HG03280 (cell line): ENCODE measurements at regions not wholly inside any gene's neighbourhood (a gene's known extent, or its start where the extent isn't known, plus 50 kb on each side); places are given as distances from the start of the nearest gene placed in this dataset.

Source experiments
- ATAC-seq: cut with Tn5 transposase; IDR thresholded peaks from one replicate; pipeline ENCODE4 v1.9.1; 2021; ENCODE audit warnings: mild to moderate bottlenecking, moderate library complexity; ENCODE audit not compliant: unreplicated experiment

GRCh38 chr5:63894690-63895089, 67.6 kb downstream of the HTR1A start:
- no peak for ATAC-seq

GRCh38 chr5:63878788-63879187, 83.5 kb downstream of the HTR1A start:
- no peak for ATAC-seq

DNA sequence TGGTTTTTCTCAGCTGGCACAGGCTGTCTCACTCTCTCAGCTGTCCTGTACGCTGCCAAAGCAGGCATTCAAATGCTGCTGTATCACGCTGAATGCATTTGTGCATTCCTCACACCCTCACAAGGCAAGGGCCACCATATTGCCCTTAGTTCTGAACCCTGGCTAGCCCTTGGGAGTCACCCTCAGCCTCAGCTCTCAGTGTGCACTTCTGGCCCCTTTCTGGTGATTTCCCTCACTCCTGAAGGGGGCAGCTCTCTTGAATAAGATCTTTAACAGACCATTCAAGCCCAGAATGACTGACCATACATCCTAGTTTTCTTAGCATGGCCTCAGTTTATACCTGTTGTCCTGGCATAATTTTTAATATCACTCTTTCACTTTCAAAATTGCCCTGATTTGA, 84.3 kb downstream of the HTR1A start:
- no peak for ATAC-seq

DNA sequence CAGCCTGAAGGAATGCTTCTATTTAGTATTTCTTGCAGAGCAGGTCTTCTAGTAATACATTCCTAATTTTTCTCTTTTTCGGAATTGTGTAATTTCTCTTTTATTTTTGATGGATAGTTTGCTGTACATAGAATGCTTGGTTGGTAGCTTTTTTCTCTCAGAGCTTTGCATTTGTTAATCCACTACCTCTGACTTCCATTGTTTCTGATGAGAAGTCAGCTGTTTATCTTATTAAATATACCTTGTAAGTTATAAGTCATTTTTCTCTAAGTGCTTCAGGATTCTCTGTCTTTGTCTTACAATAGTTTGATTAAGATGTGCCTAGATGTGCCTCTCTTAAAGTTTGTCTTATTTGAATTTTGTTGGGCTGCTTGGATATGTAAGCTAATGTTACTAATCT, 101.9 kb downstream of the HTR1A start:
- ATAC-seq = no peak

DNA sequence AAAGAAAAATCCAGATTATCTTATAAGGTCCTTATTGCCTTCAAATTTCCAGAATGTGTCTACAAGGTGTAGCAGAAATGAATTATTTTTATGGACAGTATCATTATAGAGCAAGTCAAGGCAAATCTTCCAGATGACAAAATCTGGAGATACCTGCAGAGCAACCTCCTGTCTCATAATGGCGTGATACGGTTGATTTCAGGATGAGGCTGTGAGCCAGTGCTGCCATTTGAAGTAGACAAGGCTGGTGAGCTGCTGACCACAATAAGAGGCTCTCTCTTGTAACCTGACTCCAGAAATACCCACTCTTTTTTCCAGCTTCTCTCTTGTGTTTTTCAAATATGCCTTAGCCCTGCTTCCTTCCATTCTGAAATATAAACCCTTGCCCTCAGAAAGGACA, 108.2 kb downstream of the HTR1A start:
- no peak for ATAC-seq

GRCh38 chr5:63843190-63843589, 119.1 kb downstream of the HTR1A start:
- no peak for ATAC-seq

GRCh38 chr5:63837437-63837836, 124.8 kb downstream of the HTR1A start:
- ATAC-seq = no peak

GRCh38 chr5:63831381-63831780, 130.9 kb downstream of the HTR1A start:
- no peak for ATAC-seq

GRCh38 chr5:63825984-63826383, 136.3 kb downstream of the HTR1A start:
- ATAC-seq = no peak

DNA sequence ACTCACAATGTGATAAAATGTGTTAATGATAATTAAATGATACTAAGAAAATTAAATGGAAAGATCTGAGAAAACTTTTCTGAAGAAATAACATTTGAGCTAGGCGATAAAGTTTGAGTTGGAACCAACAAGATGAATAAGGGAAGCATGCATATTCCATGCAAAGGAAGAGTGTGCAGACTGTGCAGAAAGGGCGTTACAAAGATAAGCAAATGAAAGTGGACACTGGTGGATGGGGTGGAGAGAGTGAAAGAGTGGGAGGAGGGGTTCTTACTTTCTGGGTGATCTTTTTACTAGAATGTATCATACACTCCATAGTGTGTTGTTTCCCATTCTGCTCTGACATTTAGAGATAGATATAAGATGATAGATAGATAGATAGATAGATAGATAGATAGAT, 138.7 kb downstream of the HTR1A start:
- ATAC-seq = no peak

DNA sequence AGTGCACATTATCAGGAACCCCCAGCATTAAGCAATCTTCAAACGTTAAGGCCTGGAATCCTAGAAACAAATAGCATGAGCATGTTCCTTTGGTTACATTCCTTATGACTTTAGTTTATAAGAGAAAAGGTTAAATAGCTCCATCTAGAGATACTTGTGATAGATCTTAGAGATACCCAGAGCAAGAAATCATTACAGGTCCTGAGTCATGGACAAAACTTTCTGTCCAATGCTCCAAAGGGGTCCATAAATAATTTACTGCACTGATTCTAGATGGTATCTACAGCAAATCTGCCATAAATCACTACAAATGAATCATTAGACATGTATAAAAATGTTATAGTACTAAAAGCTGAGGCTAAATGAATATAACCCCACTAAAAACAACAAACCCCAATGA, 139.6 kb downstream of the HTR1A start:
- no peak for ATAC-seq

GRCh38 chr5:63820577-63820976, 141.7 kb downstream of the HTR1A start:
- ATAC-seq = no peak

- ATAC-seq = no peak
These were observed 149.6 kb downstream of the HTR1A start for GRCh38 chr5:63812693-63813092.

DNA sequence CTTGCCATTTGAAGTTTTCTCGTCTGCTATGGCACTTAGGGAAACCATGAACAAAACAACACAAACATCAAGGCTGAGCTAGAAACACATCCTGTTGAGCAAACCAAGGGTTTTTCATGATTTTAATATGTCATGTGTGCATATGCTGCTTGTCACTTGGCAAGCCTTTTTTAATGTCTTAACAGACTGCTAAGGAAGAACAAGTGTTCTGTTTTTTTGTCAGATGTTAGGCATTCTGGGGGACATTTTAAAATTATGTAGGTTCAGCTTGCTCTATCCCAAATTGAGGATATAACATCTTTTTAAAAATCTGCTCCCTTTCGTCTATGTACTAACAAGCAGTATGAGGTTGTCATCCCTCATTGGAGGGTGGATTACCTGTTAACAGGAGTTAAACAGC, 150.3 kb downstream of the HTR1A start:
- ATAC-seq = no peak

DNA sequence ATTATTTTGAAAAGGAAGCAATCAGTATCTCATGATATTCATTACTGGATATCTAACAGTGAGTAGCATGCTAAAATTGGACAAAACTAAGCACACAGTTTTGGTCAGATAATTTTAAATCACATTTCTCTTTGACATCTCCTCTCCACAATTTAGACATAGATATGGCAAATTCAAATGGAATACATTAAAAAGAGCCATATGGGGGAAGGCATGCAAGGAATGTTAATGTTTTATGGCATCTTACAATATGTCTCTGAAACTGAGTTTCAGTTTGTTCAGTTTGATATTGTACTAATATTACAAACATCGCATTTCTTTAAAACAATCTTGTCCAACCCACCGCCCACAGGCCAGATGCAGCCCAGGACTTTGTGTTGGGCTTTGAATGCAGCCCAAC, 151.0 kb downstream of the HTR1A start:
- ATAC-seq = no peak

DNA sequence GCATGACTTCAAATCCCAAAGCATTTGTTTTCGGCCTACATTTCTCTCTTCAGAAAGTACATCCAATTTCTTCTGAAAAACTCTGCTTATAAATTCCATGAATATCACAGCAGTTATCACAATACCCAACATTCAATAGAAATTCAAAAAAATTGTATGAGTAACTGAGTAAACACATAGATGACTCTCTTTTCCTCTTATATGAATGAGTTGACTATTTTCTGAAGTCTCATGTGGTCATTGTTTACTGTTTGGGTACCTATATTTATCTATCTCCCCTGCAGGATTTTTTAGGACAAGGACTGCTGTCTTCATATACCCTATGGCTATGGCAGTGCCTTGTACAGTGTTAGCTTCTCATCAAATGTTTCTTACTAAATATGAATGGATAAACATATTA, 157.1 kb downstream of the HTR1A start:
- no peak for ATAC-seq

- ATAC-seq = no peak
These were observed 159.1 kb downstream of the HTR1A start for GRCh38 chr5:63803165-63803564.

- ATAC-seq = no peak
These were observed 167.3 kb downstream of the HTR1A start for GRCh38 chr5:63794979-63795378.

DNA sequence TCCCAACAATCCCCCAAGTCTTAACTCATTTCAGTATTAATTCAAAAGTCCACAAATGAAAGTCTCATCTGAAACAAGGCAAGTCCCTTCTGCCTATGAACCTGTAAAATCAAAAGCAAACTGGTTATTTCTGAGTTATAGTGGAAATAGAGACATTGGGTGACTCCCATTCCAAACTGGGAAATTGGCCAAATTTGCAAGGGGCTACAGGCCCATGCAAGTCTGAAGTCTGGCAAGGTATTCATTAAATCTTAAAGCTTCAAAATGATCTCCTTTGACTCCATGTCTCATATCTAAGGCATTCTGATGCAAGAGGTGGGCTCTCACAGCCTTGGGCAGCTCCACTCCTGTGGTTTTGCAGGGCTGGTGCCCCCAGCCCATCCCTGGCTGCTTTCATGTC, 167.9 kb downstream of the HTR1A start:
- ATAC-seq = no peak

GRCh38 chr5:63774939-63775338, 187.3 kb downstream of the HTR1A start:
- no peak for ATAC-seq

GRCh38 chr5:63768221-63768620, 194.0 kb downstream of the HTR1A start:
- no peak for ATAC-seq

DNA sequence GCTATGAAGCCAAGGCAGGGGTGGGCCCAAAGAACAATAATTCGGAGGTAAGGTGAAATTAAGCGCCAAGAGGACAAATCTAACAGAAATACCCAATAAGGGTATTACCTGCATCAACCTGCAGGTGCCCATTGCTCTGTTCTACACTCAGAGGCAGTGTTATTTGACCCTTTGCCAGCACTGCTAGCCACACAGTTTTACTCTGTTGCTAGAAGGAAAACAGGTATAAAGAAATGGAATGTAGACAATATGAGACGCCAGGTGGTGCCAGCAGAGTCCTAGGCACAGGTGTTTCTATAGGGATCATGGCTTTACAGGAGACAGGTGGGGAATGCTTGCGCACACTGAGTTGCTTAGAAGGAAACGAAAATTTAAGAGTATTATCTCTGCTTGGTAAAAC, 201.3 kb downstream of the HTR1A start:
- ATAC-seq = no peak

DNA sequence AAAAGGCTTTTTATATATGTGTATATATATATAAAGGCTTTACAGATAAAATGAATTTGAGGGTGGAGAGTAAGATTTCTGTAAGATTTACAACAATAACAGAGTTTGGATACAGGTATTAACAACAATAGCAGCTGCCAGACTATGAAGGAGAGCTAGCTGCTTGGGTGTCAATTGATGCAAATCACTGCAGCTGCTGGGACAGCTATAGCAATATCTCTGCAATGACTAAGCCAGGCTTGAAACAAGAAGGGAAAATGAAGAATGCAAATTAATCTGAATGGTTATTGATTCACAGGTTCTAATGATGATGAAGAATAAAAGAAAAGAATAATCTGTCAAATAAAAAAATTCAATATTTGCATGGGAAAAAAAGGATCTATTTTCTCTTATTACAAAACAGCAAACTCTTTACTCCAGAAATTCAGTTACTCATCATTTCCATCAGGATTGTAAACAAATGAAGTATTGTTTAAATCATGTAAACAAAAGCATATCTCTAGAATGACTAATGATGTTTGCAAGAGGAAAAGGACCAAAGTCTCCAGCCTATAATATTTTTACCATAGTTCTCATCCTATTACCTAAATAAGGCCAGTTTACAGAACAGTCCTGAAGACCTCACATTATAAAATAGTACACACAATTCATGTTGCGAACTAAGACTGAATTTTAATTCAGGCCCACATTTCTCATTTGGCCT, 219.0 kb downstream of the HTR1A start:
- no peak for ATAC-seq
